Vagina (tissue), 2 donors: ENCODE measurements at regions not wholly inside any gene's neighbourhood (a gene's known extent, or its start where the extent isn't known, plus 50 kb on each side); places are given as distances from the start of the nearest gene placed in this dataset.

Experiments
- POLR2A ChIP-seq, 2 donors: fragments of 450-650 bp; IDR thresholded peaks; one replicate each; pipeline ENCODE4 v1.6.1; 2017; ENCODE audit warnings: antibody characterized with exemption in 2 of 2, mild to moderate bottlenecking in 2 of 2, moderate library complexity in 2 of 2
- POLR2AphosphoS5 ChIP-seq, 2 donors: sonication (generic); formaldehyde crosslinking; IDR thresholded peaks; one replicate each; pipeline ENCODE4 v1.9.0; 2017; ENCODE audit warnings: antibody characterized with exemption in 2 of 2, mild to moderate bottlenecking in 2 of 2, low read depth in 1 of 2; ENCODE audit not compliant: insufficient read depth in 1 of 2

DNA sequence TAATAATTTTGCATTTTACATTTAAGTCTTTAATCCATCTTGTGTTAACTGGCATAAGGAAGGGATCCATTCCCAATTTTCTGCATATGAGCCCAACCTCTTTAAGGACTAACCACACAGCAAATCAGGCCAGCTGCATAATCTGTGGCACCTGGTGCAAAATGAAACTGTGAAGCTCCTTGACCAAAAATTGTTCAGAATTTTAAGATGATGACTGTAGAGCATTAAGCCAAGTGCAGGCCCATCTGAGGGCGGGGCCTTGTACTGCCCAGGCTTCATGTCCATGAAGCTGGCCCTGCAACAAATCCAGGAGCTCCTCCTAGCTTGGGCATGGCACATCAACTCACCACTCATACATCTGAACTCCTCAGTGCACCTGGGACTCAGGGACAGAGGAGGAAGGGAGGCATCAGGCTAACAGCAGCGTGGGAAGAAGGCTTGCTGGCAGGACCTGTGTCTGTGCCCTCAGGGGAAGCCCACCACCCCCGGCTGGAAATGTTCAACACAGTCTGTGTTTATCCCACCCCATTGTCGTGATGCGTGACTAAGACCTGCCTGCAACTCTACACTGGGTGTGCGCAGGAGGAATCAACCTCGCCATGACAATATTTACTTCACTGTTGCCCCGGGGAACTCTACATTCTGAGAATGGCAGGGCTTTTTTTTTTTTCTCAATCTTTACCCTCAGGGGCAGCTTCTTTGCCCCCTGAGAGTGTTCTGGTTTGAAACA, 128.9 kb upstream of the SIX2 start:
- TF ChIP-seq POLR2A (IDR thresholded peaks at IDR 0.05): no peak
- TF ChIP-seq POLR2AphosphoS5 (IDR thresholded peaks at IDR 0.05; ENCODE audit: insufficient read depth in 1 of 2, low read depth in 1 of 2): no peak
